ENCODE measurements at regions not wholly inside any gene's neighbourhood (a gene's known extent, or its start where the extent isn't known, plus 50 kb on each side); places are given as distances from the start of the nearest gene placed in this dataset.

- ATAC-seq: no peak
- TF ChIP-seq ZFP3 (CRISPR knock-in tag; IDR thresholded peaks at IDR 0.05): no peak
- no peak for TF ChIP-seq ARNTL (CRISPR knock-in tag; IDR thresholded peaks at IDR 0.05; ENCODE audit: borderline replicate concordance, low read depth)
- TF ChIP-seq BACH2 (CRISPR knock-in tag; IDR thresholded peaks at IDR 0.05; ENCODE audit: borderline replicate concordance): no peak
- no peak for TF ChIP-seq SNAI2 (CRISPR knock-in tag; IDR thresholded peaks at IDR 0.05)
- TF ChIP-seq TOX (CRISPR knock-in tag; IDR thresholded peaks at IDR 0.05; ENCODE audit: borderline replicate concordance): no peak
- TF ChIP-seq, protein P1, sequence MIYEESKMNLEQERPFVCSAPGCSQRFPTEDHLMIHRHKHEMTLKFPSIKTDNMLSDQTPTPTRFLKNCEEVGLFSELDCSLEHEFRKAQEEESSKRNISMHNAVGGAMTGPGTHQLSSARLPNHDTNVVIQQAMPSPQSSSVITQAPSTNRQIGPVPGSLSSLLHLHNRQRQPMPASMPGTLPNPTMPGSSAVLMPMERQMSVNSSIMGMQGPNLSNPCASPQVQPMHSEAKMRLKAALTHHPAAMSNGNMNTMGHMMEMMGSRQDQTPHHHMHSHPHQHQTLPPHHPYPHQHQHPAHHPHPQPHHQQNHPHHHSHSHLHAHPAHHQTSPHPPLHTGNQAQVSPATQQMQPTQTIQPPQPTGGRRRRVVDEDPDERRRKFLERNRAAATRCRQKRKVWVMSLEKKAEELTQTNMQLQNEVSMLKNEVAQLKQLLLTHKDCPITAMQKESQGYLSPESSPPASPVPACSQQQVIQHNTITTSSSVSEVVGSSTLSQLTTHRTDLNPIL (CRISPR knock-in tag; IDR thresholded peaks at IDR 0.05; ENCODE audit: low read depth): no peak
- TF ChIP-seq ESRRG (CRISPR knock-in tag; IDR thresholded peaks at IDR 0.05): no peak
- no peak for TF ChIP-seq ISL1 (CRISPR knock-in tag; IDR thresholded peaks at IDR 0.05)
- TF ChIP-seq RARB (CRISPR knock-in tag; IDR thresholded peaks at IDR 0.05): no peak
- no peak for TF ChIP-seq TCF4 (CRISPR knock-in tag; IDR thresholded peaks at IDR 0.05; ENCODE audit: borderline replicate concordance)
- TF ChIP-seq CSDC2 (CRISPR knock-in tag; IDR thresholded peaks at IDR 0.05): no peak
- no peak for TF ChIP-seq ZNF565 (CRISPR knock-in tag; conservative IDR thresholded peaks at IDR 0.05; ENCODE audit: low read depth)
- TF ChIP-seq, protein P2, sequence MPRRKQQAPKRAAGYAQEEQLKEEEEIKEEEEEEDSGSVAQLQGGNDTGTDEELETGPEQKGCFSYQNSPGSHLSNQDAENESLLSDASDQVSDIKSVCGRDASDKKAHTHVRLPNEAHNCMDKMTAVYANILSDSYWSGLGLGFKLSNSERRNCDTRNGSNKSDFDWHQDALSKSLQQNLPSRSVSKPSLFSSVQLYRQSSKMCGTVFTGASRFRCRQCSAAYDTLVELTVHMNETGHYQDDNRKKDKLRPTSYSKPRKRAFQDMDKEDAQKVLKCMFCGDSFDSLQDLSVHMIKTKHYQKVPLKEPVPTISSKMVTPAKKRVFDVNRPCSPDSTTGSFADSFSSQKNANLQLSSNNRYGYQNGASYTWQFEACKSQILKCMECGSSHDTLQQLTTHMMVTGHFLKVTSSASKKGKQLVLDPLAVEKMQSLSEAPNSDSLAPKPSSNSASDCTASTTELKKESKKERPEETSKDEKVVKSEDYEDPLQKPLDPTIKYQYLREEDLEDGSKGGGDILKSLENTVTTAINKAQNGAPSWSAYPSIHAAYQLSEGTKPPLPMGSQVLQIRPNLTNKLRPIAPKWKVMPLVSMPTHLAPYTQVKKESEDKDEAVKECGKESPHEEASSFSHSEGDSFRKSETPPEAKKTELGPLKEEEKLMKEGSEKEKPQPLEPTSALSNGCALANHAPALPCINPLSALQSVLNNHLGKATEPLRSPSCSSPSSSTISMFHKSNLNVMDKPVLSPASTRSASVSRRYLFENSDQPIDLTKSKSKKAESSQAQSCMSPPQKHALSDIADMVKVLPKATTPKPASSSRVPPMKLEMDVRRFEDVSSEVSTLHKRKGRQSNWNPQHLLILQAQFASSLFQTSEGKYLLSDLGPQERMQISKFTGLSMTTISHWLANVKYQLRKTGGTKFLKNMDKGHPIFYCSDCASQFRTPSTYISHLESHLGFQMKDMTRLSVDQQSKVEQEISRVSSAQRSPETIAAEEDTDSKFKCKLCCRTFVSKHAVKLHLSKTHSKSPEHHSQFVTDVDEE (CRISPR knock-in tag; IDR thresholded peaks at IDR 0.05): no peak
- no peak for TF ChIP-seq OSR1 (CRISPR knock-in tag; IDR thresholded peaks at IDR 0.05)
- no peak for TF ChIP-seq ZNF70 (CRISPR knock-in tag; IDR thresholded peaks at IDR 0.05)
- no peak for TF ChIP-seq GLIS3 (CRISPR knock-in tag; IDR thresholded peaks at IDR 0.05)
- TF ChIP-seq ZNF8 (CRISPR knock-in tag; IDR thresholded peaks at IDR 0.05): no peak
- TF ChIP-seq PPARA (CRISPR knock-in tag; IDR thresholded peaks at IDR 0.05; ENCODE audit: borderline replicate concordance): no peak
- no peak for TF ChIP-seq CSRNP3 (CRISPR knock-in tag; IDR thresholded peaks at IDR 0.05)
- TF ChIP-seq PATZ1 (CRISPR knock-in tag; IDR thresholded peaks at IDR 0.05; ENCODE audit: borderline replicate concordance): no peak
Measured at GRCh38 chr3:26074080-26074479, 284.2 kb downstream of the OXSM start.

DNA sequence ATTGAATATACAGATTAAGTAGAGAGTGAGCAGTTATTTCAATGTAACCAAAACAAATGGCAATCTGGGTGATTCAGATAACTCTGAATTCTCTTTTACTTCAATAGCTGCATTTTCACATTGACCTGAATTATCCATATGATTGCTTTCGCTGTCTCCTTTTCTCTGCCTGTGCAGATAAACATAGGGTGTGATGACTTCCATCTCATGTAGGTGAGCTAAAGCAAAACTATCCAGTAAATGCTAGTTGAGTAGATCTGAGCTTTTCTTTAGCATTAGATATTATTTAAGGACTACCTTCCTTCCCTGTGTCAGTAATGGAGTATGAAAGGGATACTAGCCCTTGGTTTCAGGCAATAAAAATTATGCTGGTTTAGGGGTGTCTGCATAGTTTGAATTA is 288.6 kb downstream of the OXSM start:
- no peak for TF ChIP-seq RARB (CRISPR knock-in tag; IDR thresholded peaks at IDR 0.05)
- TF ChIP-seq ZNF8 (CRISPR knock-in tag; IDR thresholded peaks at IDR 0.05): no peak
- TF ChIP-seq CSRNP3 (CRISPR knock-in tag; IDR thresholded peaks at IDR 0.05): no peak
- no peak for TF ChIP-seq ESRRG (CRISPR knock-in tag; IDR thresholded peaks at IDR 0.05)
- no peak for TF ChIP-seq POU6F1 (CRISPR knock-in tag; IDR thresholded peaks at IDR 0.05; ENCODE audit: borderline replicate concordance, low read depth)
- TF ChIP-seq ZC3H10 (CRISPR knock-in tag; IDR thresholded peaks at IDR 0.05): no peak
- TF ChIP-seq SNAI2 (CRISPR knock-in tag; IDR thresholded peaks at IDR 0.05): no peak
- ATAC-seq: no peak

Measured in SK-N-SH treated with all-trans-retinoic acid at 6 μM for 48 hours (cell line).